ENCODE measurements at regions not wholly inside any gene's neighbourhood (a gene's known extent, or its start where the extent isn't known, plus 50 kb on each side); places are given as distances from the start of the nearest gene placed in this dataset.

DNA sequence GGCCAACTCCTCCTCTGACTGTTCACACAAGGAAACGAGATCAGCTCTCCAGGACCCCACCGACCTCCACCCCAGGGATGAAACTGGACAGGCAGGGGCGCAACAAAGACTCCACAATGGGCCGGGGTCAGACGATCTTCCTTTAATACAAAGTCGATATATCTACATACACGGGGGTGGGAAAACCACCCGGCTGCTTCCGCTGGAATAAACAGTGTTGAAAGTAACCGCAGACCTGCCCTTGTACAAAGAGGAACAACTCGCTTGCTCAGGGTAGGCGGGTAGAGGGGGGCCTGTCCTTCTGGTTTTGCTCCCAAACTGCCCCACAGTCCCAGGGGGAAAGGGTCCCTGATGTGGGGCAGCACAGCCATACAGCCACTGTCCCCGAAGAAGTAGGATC is 135.2 kb downstream of the PTPRS start:
- Histone ChIP-seq H3K4me1 (ENCODE audit: insufficient read depth, low read length) (no peaks in the 10 kb centered on the region), H3K4me2 (ENCODE audit: insufficient read depth, insufficient read length, low read length) (no peak overlapping the region), H3K9ac (ENCODE audit: extremely low read depth, insufficient read length, low read length) (no peak overlapping the region), H4K20me1 (ENCODE audit: control insufficient read depth, insufficient read depth, insufficient read length) (peaks cover 3% of the 10 kb centered on the region), H3K79me1 (ENCODE audit: insufficient read depth, low read depth, low read length, poor library complexity, severe bottlenecking) (no peaks in the 10 kb centered on the region), H4K91ac (ENCODE audit: insufficient read length, low read depth, low read length) (no peak overlapping the region), H4K8ac (replicated peaks; ENCODE audit: insufficient read length, low read depth, low read length) (no peak overlapping the region), H3K23ac (ENCODE audit: insufficient read length, low read depth, low read length) (no peak overlapping the region), H3K18ac (ENCODE audit: insufficient read length, low read depth, low read length) (no peak overlapping the region), H3K79me2 (ENCODE audit: insufficient read depth, low read length) (no peaks in the 10 kb centered on the region), H3K27ac (ENCODE audit: insufficient read length, low read depth, low read length) (no peak overlapping the region), H2BK12ac (ENCODE audit: insufficient read length, low read depth, low read length) (no peak overlapping the region), H2BK15ac (ENCODE audit: low read depth, low read length) (no peak overlapping the region), H3T11ph (ENCODE audit: low read length) (no peak overlapping the region), H3K56ac (ENCODE audit: insufficient read length, low read depth, low read length) (no peak overlapping the region), H2AFZ (ENCODE audit: low read length) (no peak overlapping the region), H3K23me2 (ENCODE audit: insufficient read length, low read depth, low read length, poor library complexity, severe bottlenecking) (peaks cover 4% of the 10 kb centered on the region), H2BK20ac (ENCODE audit: low read depth, low read length, poor library complexity, severe bottlenecking) (no peak overlapping the region), H2BK120ac (ENCODE audit: low read depth, low read length, poor library complexity, severe bottlenecking) (no peak overlapping the region), H2BK5ac (ENCODE audit: insufficient read length, low read length) (no peak overlapping the region), H3K4ac (ENCODE audit: low read depth, low read length) (no peak overlapping the region), H2AK5ac (ENCODE audit: insufficient read length, low read length) (no peak overlapping the region), H3K9me3 (ENCODE audit: control insufficient read depth, low read depth, low read length) (no peaks in the 10 kb centered on the region), H3K27me3 (ENCODE audit: insufficient read depth, low read length) (no peaks in the 10 kb centered on the region), H3K14ac (ENCODE audit: insufficient read depth, low read length) (no peak overlapping the region), H4K5ac (ENCODE audit: insufficient read length, low read depth, low read length) (no peak overlapping the region)
- no peaks in the 10 kb centered on the region for H3K27me3 Mint-ChIP-seq (ENCODE audit: low read depth)
- H3K4me1 Mint-ChIP-seq: no peaks in the 10 kb centered on the region
- H3K9me3 Mint-ChIP-seq: peaks cover 19 to 24% of the 10 kb centered on the region in 2 experiments
- no peak overlapping the region for H3K4me3 Mint-ChIP-seq
- TF ChIP-seq, protein P1, sequence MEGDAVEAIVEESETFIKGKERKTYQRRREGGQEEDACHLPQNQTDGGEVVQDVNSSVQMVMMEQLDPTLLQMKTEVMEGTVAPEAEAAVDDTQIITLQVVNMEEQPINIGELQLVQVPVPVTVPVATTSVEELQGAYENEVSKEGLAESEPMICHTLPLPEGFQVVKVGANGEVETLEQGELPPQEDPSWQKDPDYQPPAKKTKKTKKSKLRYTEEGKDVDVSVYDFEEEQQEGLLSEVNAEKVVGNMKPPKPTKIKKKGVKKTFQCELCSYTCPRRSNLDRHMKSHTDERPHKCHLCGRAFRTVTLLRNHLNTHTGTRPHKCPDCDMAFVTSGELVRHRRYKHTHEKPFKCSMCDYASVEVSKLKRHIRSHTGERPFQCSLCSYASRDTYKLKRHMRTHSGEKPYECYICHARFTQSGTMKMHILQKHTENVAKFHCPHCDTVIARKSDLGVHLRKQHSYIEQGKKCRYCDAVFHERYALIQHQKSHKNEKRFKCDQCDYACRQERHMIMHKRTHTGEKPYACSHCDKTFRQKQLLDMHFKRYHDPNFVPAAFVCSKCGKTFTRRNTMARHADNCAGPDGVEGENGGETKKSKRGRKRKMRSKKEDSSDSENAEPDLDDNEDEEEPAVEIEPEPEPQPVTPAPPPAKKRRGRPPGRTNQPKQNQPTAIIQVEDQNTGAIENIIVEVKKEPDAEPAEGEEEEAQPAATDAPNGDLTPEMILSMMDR (conservative IDR thresholded peaks at IDR 0.05): no peak
- peak overlapping the region; percentile 40 to 68 (median 44); a peak in 2 of 7 replicates for H3K27ac Mint-ChIP-seq
- WGBS (ENCODE audit: extremely low coverage, insufficient read length, low lambda C conversion rate): no CpG with 5 or more reads among the region's 13 CpGs
- peaks cover 19 to 35% (median 28%) of the 10 kb centered on the region in 3 experiments for H3K36me3 Mint-ChIP-seq (ENCODE audit: insufficient read depth in 1 of 3, low read depth in 3 of 3)
- DNase-seq: no peak
